ENCODE measurements at regions not wholly inside any gene's neighbourhood (a gene's known extent, or its start where the extent isn't known, plus 50 kb on each side); places are given as distances from the start of the nearest gene placed in this dataset.

DNA sequence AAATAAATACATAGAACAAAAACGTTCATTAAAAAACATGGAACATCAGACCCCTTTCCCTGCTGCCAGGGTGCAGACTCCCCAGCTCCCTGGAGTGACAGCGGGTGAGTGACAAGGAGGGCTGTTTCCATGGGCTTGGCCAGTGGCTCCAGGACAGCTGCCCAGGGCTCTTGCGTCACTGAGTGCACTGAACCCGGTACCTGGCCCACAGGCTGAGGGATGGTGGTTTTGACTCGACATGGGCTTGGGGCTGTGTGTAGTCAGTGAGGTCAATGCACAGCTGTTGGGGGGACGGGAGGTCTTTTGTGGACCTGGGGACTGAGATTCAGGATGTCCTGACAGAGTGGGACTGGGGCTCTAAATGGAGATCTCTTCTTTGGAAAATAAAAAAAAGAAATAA, 142.1 kb upstream of the B3GAT1 start:
- H3K4me1 ChIP-seq, result no peaks in the 10 kb centered on the region
- no peaks in the 10 kb centered on the region for H3K36me3 ChIP-seq

DNA sequence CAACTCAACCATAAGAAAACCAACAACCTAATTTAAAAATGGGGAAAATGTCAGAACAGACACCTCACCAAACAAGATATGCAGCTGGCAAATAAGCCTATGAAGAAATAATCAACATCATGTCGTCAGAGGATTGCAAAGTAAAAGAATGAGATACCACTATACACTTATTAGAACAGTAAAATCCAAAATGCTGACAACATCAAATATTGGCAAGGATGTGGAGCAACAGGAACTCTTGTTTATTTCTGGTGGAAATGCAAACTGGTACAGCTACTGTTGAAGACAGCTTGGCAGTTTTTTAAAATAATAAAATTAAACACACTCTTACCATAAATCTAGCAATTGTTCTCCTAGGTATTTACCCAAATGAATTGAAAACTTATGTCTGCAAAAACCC, 140.7 kb upstream of the B3GAT1 start:
- Histone ChIP-seq H3K4me3 (no peak overlapping the region), H3K27me3 (ENCODE audit: low read depth) (peaks cover 29% of the 10 kb centered on the region), H3K36me3 (no peaks in the 10 kb centered on the region), H3K4me1 (no peaks in the 10 kb centered on the region), H3K9me3 (replicated peaks) (no peaks in the 10 kb centered on the region), H3K27ac (replicated peaks) (no peak overlapping the region)
- no peak for DNase-seq
- intact Hi-C loops (cut with micrococcal nuclease), result no loop called here
- TF ChIP-seq, protein P1, sequence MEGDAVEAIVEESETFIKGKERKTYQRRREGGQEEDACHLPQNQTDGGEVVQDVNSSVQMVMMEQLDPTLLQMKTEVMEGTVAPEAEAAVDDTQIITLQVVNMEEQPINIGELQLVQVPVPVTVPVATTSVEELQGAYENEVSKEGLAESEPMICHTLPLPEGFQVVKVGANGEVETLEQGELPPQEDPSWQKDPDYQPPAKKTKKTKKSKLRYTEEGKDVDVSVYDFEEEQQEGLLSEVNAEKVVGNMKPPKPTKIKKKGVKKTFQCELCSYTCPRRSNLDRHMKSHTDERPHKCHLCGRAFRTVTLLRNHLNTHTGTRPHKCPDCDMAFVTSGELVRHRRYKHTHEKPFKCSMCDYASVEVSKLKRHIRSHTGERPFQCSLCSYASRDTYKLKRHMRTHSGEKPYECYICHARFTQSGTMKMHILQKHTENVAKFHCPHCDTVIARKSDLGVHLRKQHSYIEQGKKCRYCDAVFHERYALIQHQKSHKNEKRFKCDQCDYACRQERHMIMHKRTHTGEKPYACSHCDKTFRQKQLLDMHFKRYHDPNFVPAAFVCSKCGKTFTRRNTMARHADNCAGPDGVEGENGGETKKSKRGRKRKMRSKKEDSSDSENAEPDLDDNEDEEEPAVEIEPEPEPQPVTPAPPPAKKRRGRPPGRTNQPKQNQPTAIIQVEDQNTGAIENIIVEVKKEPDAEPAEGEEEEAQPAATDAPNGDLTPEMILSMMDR (IDR thresholded peaks at IDR 0.05; ENCODE audit: borderline replicate concordance), result no peak

More for the DNA sequence above, 142.1 kb upstream of the B3GAT1 start:
- TF ChIP-seq, protein P1 (IDR thresholded peaks at IDR 0.05; ENCODE audit: borderline replicate concordance), result no peak
- Histone ChIP-seq H3K27me3 (ENCODE audit: low read depth) (peaks cover 40% of the 10 kb centered on the region), H3K27ac (replicated peaks) (no peak overlapping the region), H3K9me3 (replicated peaks) (no peaks in the 10 kb centered on the region), H3K4me3 (no peak overlapping the region)
- intact Hi-C loops (cut with micrococcal nuclease), result no loop called here
- DNase-seq, result no peak

DNA sequence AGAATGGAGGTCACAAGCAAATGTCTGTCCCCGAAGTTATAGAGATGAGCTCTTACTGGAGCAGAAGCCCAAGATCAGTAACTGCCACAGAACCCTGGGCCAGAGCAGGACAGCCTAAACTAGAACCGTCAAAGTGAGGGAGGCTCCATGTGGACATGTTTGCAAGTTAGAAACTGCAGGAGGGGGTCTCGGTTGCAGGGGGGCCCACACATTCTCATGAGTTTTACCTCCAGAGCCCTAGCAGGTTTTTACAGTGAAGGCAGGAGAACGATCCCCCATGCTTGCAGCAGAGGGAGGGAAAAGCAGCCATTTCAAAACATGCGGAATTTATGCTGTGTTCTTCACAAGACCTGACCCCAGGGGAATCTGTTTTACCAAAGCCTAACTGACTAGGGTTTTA, 133.5 kb upstream of the B3GAT1 start:
- Histone ChIP-seq H3K4me1 (no peaks in the 10 kb centered on the region), H3K4me3 (no peak overlapping the region), H3K27ac (replicated peaks) (no peak overlapping the region), H3K36me3 (no peaks in the 10 kb centered on the region), H3K27me3 (ENCODE audit: low read depth) (peaks cover 29% of the 10 kb centered on the region), H3K9me3 (replicated peaks) (no peaks in the 10 kb centered on the region)
- DNase-seq, result no peak
- intact Hi-C loops (cut with micrococcal nuclease), result no loop called here
- TF ChIP-seq, protein P1 (IDR thresholded peaks at IDR 0.05; ENCODE audit: borderline replicate concordance), result no peak

DNA sequence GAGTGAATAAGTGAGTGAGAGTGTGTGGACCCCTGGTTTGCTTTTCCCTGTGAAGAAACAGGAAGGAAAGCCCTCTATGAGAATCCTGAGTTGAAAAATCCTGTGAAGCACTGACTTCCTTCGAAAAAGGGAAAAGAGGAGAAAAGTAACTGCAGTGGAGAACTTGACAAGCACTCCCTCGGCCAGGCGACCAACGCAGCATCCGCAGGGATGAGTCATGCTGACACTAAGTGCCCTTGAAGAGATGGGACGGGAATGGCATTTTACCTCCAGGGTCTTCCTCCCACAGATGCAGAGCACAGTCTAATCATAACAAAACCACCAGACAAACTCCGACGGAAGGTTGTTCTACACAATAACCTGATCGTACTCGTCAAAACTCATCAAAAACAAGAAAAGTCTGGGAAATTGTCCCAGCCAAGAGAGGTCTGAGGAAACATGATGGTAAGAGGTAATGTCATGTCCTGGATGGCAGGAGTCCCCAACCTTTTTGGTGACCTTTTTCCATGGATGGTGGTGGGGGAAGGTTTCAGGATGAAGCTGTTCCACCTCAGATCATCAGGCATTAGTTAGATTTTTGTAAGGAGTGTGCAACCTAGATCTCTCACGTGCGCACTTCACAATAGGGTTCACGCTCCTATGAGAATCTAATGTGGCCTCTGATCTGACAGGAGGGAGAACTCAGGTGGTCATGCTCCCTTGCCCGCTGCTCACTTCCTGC, 132.2 kb upstream of the B3GAT1 start:
- Histone ChIP-seq H3K4me1 (no peaks in the 10 kb centered on the region), H3K9me3 (replicated peaks) (no peaks in the 10 kb centered on the region), H3K27ac (replicated peaks) (no peak overlapping the region), H3K36me3 (no peaks in the 10 kb centered on the region), H3K27me3 (ENCODE audit: low read depth) (peaks cover 36% of the 10 kb centered on the region), H3K4me3 (no peak overlapping the region)
- intact Hi-C loops (cut with micrococcal nuclease), result no loop called here
- no peak for DNase-seq
- TF ChIP-seq, protein P1 (IDR thresholded peaks at IDR 0.05; ENCODE audit: borderline replicate concordance), result no peak

DNA sequence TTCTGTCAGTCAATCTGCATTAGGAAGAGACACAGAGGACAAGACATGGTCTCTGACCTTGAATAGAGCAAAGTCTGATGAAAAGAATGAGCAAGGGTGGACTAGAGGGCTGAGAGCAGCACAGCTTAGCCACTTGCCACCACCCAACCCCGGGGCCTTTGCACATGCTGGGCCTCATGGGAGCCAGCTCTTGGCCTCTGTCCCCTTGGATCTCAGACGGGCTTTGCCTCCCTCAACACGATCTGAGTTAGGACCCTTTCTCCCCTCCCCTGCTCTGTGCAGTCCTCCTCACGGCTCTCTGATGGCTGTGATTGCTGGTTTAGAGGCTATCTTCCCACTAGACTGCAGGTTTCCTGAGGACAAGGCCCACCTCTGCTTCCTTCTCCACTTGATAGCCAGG, 131.6 kb upstream of the B3GAT1 start:
- DNase-seq, result no peak
- TF ChIP-seq, protein P1 (IDR thresholded peaks at IDR 0.05; ENCODE audit: borderline replicate concordance), result no peak
- Histone ChIP-seq H3K27ac (replicated peaks) (no peak overlapping the region), H3K27me3 (ENCODE audit: low read depth) (peaks cover 42% of the 10 kb centered on the region), H3K4me3 (no peak overlapping the region), H3K4me1 (no peaks in the 10 kb centered on the region), H3K9me3 (replicated peaks) (no peaks in the 10 kb centered on the region), H3K36me3 (no peaks in the 10 kb centered on the region)
- intact Hi-C loops (cut with micrococcal nuclease), result no loop called here

All from left ventricle myocardium inferior (tissue), 1 donor.